ENCODE measurements at regions not wholly inside any gene's neighbourhood (a gene's known extent, or its start where the extent isn't known, plus 50 kb on each side); places are given as distances from the start of the nearest gene placed in this dataset.

DNA sequence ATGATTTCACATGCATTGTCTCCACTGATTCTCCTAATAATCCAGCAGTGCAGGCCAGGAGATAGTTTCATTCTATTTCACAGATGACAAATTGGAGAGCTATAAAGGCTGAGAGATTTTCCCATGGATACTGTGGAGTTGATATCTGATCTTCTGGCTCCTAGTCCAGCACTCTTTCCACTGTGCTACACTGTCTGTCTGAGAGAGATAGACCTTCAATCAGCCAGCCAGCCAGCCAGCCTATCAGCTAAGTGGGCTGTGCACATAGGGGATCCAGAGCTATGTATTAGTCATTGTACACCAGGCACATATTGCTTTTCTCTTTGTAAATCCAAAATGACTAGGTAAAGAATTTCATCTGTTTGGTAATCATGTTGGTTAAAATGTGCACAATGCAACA is 91.8 kb upstream of the ATP2B1 start:
- DNase-seq (ENCODE audit: low read depth in 1 of 2, low spot score in 1 of 2): no peak

DNA sequence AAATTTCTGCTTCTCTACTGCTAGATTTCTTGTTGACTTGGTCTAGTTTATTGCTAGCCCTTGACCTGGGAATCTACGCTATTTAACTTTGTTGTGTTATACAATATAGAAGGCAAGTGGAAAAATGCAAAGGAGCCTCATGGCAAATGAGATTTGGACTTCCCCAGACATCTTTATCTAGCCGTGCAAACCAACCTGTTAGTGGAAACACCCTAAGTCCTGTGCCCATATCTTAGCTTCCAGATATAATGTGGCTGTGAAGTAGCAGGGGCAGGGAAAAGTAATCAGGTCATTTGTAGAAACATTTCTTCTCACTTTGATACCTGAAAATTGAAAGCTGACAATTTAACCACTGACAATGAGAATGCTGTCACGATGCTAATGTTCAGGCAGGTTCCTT is 90.7 kb upstream of the ATP2B1 start:
- no peak for DNase-seq (ENCODE audit: low read depth in 1 of 2, low spot score in 1 of 2)

DNA sequence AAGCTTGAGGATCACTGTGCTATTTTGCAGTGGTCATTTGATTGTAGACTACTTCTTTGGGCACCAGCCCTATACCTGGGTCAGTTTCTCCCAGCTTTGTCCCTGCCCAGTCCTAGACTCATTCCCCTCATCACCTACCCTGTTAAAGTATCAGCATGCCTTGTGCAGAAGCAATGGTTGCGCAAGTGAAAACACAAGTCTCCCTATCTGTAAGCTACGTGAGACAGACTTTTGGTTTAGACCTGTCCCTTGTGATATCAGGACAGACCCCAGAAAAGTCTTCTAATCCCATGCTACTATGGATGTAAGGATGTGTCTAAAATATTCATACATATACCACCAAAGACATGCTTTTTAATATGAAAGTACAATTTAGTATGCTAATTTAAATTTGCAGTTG is 88.8 kb upstream of the ATP2B1 start:
- DNase-seq (ENCODE audit: low read depth in 1 of 2, low spot score in 1 of 2): no peak

DNA sequence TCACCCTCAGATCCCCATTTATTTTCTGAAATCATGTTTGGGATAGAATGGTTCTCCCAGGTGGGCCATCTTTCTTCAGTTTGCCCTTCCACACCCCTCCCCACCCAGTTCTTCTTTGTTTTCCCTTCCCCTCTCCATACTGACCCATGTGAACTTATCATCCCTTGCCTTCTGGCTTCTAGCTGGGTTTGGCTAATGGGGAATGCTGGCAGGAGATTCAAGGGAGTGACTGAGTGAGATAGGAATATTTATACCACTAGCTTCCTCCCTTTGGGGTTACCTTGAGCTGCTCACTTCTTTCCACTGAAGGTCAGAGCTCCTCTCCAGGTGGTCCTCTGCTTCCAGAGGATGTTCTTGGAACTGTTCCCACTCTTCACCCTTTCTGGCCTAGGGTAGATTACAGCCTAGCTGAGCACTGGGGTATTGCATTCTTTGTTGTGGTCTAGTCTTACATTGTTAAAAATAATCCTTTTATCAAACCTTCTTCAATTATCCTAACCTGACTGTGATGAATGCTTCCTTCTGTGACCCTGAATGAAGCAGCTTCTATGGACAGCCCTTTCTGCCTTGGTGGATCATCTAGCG is 88.3 kb upstream of the ATP2B1 start:
- no peak for DNase-seq (ENCODE audit: low read depth in 1 of 2, low spot score in 1 of 2)

DNA sequence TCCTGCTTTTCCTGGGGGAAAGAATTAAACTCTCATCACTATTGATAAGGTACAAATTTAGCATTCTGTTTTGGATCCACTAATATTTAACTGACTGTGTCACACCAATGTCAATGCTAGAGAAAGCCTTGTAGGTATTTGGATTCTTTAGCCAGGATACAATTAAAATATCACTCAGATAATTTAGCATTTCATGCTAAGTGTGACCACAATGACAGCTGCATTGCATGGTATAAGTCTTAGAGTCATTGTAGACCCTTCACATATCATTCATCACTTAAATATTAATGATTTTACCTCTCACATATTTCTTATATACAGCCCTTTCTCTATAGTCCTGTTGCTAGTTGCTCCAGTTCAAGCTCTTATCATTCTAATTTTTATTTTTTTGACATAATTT is 85.3 kb upstream of the ATP2B1 start:
- no peak for DNase-seq (ENCODE audit: low read depth in 1 of 2, low spot score in 1 of 2)

DNA sequence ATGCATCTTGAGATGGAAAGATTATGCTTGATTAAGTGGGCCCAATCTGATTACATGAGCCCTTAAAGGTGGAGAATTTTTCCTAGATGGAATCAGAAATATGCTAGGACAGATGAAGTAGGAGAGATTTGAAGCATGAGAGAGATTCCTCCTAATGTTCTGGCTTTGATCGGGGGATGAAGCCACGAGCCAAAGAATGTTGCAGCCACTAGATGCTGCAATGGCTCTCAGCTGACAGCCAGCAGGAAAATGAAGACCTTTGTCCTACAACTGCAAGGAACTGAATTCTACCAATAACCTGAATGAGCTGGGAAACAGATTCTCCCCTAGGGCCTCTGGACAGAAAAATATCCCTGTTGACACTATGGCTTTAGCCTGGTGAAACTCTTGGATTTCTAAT is 82.6 kb upstream of the ATP2B1 start:
- no peak for DNase-seq (ENCODE audit: low read depth in 1 of 2, low spot score in 1 of 2)

DNA sequence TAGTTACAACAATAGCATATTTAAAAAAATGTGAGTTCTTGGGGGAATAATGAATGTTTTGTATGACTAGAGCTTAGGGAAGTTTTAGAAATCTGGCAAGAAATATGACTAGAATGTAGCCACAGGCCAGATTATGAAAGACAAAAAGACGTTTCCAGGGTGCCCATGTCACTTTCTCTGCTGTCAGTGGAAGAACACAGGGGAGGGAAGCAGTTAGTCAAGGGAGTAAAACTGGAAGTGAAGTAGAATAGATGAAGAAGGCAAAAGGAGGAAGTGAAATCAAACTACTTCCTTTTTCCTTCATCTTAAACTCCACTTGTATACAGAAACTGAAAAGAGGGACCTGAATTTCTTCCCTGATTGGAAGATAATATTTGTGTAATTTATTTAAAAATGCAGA is 81.2 kb upstream of the ATP2B1 start:
- DNase-seq (ENCODE audit: low read depth in 1 of 2, low spot score in 1 of 2): no peak

DNA sequence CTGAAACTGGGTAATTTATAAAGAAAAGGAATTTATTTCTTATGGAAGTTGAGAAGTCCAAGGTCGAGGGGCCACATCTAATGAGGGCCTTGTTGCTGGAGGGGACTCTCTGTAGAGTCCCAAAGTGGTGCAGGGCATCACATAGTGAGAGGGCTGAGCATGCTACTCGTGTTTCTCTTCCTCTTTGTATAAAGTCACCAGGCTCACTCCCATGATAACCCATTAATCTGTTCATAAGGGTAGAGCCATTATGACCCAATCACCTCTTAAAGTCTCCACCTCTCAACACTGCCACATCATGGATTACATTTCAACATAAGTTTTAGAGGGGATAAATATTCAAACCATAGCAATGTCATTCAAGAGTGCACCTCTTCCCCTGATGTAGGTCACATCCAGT is 79.1 kb upstream of the ATP2B1 start:
- DNase-seq (ENCODE audit: low read depth in 1 of 2, low spot score in 1 of 2): no peak

DNA sequence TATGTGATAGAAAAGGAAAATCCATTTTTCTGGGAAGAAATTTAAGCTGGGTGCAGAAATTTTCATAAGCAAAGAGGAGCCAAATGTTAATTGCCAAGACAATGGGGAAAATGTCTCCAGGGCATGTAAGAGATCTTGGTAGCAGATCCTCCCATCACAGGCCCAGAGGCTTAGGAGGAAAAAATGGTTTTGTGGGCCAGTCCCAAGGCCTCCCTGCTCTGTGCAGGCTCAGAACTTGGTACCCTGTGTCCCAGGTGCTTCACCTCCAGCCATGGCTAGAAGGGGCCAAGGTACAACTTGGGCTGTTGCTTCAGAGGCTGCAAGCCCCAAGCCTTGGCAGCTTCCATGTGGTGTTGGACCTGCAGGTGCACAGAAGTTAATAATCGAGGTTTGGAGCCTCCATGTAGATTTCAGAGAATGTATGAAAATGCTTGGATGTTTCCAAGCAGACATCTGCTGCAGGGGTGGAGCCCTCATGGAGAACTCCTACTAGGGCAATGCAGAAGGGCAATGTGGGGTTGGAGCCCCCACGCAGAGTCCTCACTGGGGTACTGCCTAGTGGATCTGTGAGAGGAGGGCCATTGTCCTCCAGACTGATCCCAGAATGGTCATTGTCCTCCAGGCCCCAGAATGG is 77.7 kb upstream of the ATP2B1 start:
- DNase-seq (ENCODE audit: low read depth in 1 of 2, low spot score in 1 of 2): no peak

DNA sequence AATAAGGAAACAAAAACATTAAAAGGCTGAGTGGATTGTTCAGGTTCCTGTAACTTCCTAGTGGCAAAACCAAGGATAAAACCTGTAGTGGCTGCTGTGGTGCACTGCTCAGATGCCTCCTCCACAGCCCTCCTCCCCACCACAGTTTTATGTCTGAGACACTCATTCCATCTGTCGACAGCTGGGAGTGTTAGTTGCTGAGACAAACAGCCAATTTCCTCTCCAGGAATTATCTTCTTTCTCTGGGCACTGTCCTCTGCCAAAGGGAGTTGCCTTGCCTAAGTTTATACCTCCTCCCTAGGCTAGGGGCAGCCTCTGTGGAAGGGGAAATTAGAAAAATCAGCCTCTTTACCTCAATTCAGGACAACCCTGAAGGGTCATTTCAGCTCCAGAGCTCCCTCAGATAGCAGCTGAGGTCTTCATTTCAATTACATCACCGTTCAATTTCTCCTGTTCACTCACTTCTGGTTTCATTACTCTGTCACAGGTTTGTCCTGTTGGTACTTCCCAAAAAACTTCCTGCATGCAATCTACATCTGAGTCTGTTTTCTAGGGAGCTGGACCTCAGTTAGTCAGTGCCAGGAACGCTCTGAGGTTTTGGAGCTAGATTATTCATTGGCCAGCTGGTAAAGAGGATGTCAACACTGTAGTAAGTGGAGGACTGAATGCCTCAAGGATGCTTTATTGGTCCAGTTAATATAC is 74.9 kb upstream of the ATP2B1 start:
- DNase-seq (ENCODE audit: low read depth in 1 of 2, low spot score in 1 of 2): no peak

DNA sequence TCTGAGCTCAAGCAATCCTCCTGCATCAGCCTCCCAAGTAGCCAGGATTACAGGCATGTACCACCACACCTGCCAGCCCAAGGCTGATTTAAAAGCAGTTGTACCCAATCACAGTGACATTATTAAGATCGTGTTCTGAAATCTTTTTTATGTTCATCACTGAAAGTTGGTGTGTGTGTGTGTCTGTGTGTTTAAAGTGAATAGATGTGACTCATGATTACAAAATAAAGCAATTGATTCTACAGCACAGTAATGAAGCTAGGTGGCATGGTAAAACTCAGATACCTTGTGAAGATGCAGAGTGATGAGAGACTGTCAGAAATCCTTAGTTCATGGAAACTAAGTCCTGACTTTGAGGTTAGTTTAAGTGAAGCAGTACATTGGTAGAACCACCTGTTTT is 74.2 kb upstream of the ATP2B1 start:
- no peak for DNase-seq (ENCODE audit: low read depth in 1 of 2, low spot score in 1 of 2)

DNA sequence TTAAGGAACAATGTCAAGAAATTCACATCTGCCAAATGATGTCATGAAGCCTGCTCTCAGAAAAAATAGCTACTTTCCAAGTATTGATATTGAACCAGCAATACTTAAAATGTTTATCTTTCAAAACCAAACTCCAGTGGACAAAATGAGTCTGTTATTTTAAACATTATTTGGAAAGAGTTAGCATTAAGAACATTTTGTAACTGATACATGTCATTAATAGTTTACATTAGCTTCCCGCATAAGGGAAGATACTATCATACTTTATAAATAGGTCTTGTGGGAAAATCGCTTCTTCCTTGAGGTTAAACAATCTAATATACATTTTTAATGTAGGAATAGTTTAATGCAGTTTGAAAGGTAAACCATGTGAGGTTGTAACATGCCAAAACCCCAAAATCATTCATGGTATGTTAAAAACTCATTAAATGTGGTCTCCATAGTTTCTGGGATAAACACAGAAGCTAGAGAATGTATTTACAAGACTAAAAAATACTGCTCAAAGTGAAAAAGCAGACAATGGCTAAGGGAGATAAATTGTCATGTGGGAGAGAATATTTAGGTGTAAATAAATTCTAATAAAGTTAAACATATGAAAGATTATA is 73.4 kb upstream of the ATP2B1 start:
- DNase-seq (ENCODE audit: low read depth in 1 of 2, low spot score in 1 of 2): no peak

DNA sequence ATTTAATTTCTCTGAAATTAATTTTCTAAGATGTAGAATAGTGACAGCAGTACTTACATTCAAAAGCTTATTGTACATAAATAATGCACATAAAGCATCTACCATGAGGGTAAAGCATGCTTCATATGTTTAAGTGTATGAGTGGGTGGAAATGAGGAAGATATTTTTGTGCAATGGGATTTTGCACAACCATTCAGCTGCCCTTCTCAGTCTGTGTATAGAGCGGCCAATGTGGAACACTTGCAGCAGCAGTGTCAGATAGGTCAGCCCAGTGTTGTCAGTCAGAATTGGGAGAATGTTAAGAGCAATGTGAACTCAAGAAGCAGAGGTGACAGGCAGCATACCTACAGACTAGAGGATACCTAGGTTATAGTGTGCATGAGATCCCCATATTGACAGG is 72.5 kb upstream of the ATP2B1 start:
- no peak for DNase-seq (ENCODE audit: low read depth in 1 of 2, low spot score in 1 of 2)

DNA sequence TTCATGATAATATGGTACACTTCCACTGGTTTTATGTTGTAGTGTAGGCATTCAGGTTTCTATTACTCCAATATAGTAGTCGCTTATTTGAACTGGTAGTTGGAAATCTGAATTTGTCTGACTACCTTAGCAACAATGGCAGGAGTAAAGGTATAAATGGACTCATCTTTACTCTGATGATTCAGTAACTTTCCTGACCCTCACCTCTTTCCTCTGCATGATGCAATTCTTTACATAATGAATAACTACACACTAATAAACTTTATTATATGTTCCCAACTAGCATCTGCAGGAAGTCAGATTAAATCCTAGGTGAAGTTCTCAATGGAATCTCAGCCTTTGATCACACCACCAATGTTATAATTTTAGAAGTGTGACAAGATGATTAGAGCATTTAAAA is 70.5 kb upstream of the ATP2B1 start:
- DNase-seq (ENCODE audit: low read depth in 1 of 2, low spot score in 1 of 2): no peak

DNA sequence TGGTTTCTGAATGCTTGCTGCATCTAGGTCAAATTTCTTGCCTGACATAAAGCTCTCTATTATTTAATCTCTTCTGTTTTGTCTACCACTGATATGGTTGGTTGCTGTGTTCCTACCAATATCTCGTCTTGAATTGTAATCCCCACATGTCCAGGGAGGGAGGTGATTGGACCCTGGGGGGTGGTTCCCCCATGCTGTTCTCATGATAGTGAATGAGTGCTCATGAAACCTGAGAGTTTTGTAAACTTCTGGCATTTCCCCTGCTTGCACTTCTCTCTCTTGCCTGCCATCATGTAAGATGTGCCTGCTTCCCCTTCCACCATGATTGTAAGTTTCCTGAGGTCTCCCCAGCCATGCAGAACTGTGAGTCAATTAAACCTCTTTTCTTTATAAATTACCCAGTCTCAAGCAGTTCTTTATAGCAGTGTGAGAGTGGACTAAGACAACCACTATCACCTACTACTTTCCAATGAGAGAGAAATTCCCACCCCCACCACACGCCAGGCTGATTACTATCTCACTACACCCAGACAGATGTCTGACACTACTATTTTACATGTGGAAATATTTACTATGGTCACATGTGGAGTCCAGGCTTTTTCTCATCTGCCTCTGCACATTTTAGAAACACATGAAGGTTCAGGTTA is 69.2 kb upstream of the ATP2B1 start:
- DNase-seq (ENCODE audit: low read depth in 1 of 2, low spot score in 1 of 2): no peak

DNA sequence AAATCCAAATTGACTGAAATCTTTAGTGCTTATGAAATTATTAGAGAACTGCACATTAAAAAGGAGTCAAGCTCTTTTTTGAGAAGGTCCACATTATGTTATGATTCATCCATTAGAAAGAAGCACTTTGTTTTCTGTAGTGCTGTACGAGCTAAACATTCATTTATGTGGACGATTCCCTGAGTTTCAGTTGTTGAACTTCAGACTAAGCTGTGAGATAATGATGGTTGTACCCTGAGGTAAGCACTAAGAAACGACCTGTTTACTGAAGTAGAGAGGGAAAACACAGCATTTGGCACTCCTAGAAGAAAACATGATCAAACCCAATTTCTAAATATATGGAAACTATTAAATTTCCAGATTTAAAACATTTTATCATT is 67.3 kb upstream of the ATP2B1 start:
- DNase-seq (ENCODE audit: low read depth in 1 of 2, low spot score in 1 of 2): no peak

DNA sequence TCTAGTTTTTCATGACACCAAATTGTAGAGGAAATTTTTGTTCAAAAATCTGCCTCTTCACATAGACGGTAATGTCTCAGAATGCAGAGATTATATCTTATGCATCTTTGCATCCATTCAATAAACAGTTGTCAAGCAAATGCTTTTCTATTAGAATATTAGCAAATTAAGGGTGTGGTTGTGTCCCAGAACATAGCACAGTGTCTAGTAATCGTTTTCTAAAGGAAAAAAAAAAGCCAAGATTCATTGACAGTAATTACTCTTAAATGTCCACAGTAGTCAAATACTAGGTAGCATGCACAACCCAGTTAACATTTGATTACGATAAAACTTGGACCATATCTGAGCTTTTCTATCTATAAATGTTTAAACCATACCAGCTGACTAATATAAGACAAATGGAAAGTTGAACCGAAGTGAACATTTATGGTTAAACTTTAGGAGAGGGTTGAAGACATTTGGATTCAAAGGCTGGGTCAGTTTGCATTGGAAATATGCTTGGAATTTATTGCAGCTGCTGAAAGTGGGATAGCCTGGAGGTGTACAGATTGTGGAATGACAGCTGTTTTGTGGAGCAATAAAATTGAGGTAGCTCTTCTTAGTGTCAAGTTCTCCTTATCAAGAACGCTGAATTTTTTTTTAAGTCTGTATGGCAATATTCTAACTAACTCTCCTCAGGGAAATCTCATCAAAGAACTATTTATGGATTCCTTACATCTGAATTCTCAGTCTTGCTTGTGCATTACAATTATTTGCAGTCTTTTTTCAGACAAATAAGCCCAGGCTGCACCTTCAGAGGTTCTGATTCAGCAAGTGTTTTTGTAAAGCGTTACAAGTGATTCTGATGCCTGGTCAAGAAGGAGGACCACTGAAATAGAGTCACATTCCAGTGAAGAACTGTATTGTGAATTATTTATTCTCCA is 66.7 kb upstream of the ATP2B1 start:
- no peak for DNase-seq (ENCODE audit: low read depth in 1 of 2, low spot score in 1 of 2)

DNA sequence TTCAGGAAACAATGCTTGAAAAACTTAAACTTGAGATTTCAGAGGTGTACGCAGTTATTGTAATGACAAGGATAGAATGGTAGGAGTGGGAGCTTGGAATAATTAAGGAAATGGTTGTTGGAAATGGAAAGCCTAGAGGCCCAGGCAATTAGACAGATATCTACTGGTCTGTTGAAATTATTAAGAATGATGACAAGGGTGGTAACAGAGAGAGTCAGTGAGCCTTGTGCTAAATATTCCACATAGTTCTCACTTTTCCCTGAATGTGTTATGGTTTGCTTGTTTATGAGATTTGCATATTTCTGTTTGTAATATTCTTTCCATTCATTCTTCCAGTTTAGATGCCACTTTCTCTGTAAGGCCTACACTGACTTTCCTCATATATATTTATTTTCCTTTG is 66.0 kb upstream of the ATP2B1 start:
- no peak for DNase-seq (ENCODE audit: low read depth in 1 of 2, low spot score in 1 of 2)

DNA sequence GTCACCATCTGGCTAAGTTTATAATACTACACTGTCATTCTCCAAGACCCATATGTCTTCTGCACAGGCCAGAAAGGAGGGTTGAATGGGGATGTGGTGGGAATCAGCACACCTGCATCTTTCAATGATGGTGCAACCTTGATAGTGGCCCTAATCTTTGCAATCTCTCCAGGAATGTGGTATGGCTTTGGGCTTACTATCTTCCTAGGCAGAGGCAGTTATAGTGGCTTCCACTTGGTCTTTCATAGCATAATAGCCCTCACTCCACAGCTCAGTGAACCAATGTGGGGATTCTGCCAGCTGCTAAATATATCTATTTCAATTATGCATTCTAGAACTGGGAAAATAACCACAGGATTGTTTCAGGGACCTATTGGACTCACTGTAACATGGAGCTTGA is 61.8 kb upstream of the ATP2B1 start:
- no peak for DNase-seq (ENCODE audit: low read depth in 1 of 2, low spot score in 1 of 2)

DNA sequence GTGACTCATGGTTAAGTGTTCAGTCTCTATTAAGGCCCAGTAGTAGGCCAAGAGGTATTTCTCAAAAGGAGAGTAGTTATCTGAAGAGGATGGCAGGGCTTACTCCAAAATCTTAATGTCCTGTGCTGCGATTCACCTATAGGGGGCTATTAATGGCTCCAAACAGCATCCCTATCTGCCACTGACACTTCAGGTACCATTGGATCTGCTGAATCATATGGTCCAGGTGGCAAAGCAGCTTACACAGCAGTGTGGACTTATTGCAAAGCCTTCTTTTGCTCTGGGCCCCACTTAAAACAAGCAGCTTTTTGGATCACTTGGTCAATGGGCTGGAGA is 60.8 kb upstream of the ATP2B1 start:
- DNase-seq (ENCODE audit: low read depth in 1 of 2, low spot score in 1 of 2): no peak
